Colon (tissue), 2 donors: ENCODE measurements at regions not wholly inside any gene's neighbourhood (a gene's known extent, or its start where the extent isn't known, plus 50 kb on each side); places are given as distances from the start of the nearest gene placed in this dataset.

Source experiments
- FAIRE-seq: peaks from 2 replicates; lab custom pipeline; 2012; peaks lifted over from hg19 to GRCh38; lab: Jason Lieb, UNC
- donor health status: control.
- donor health status: control.

DNA sequence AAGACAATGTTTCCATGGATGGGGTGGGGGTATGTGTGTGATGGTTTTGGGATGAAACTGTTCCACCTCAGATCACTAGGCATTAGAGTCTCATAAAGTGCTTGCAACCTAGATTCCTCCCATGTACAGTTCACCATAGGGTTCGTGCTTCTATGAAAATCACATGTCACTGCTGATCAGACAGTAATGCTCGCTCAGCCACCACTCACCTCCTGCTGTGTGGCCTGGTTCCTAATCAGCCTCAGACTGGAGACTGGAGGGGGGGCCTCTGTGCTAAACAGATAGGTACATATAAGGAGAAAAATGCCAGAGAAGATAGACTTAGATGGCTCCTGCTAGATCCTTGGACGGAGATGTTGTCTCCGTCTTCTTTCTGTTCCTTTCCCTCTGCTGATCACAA is 1296.9 kb upstream of the SEL1L start:
- FAIRE-seq, result no peak

DNA sequence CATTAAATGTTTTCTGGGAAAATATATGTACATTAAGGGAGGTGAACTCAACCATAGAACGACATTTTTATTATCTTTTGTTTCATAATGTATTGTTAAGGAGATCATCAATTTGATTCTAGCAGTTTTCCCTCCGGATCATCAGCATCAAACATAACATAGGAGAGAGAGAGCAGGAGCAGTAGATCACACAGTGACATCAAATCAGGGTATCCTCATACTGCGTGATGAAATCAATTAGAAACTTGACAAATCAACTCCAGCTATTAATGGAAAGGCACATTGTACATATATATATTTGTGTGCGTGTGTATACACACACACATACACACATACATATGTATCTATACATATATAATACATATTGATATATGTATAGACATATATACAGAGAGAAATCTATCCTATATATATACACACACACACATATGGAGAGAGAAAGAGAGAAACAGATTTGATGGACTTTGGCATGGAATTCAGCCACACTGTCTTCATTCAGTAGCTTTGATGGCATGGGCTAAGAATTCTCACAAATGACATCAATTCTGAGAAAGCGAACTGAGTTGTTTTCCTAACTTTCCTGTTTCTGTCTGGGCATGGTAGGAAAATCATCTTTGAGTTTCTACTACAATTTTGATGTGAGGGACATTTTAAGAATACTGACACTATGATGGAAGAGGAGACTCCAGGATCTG is 1302.8 kb upstream of the SEL1L start:
- FAIRE-seq, result no peak

DNA sequence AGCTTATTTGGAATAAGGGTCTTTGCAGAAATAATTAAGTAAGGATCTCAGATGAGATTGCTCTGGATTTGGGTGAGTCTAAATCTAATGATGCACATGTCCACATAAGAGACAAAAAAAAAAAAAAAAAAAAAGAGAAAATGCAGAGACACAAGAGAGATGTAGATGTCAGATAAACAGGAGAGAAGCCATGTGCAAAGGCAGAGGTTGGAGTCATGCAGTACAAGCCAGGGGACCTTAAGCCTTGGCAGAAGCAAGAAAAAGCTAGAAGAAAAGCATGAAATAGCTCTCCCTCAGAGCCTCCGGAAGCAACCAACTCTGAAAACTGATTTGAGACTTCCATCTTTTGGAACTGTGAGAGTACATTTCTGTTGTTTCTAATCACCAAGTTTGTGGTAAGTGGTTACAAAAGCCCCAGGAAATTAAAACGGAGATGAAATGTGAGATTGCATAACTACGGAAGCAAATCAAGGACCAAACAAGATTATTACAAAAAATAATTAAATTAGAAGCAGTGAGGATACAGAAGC is 1304.0 kb upstream of the SEL1L start:
- no peak for FAIRE-seq

DNA sequence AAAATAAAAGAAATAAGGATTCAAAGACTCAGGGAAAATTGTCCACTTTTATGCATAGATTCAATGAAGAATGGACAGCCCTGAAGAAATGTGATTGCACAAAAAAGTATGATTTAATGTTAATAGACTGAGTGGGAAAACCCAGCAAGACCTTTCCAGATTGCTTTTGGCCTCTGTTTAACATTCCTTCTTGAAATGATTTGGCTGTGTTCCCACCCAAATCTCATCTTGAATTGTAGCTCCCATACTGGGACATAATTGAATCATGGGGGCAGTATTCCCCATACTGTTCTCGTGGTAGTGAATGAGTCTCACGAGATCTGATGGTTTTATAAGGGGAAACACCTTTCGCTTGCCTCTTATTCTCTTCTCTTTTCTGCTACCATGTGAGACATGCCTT is 1316.9 kb upstream of the SEL1L start:
- FAIRE-seq, result no peak

DNA sequence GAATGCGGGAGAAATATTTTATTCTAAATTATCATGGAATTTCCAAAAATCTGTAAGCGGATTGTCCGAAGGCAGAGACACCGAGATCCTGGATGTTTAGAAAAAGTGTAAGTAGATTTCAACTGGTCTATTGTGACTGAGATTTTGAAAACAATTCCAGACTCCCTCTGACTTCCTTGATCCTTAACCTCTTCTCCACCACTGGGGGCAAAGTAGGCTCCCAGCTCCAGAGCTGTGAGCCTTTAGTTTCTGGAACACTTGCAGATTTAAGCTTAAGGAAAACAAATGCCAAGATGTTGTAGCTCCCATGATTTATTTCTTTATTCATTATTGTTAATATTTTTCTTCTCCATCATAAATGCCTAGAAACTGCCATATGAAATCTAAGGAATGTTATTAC is 1320.5 kb upstream of the SEL1L start:
- no peak for FAIRE-seq

DNA sequence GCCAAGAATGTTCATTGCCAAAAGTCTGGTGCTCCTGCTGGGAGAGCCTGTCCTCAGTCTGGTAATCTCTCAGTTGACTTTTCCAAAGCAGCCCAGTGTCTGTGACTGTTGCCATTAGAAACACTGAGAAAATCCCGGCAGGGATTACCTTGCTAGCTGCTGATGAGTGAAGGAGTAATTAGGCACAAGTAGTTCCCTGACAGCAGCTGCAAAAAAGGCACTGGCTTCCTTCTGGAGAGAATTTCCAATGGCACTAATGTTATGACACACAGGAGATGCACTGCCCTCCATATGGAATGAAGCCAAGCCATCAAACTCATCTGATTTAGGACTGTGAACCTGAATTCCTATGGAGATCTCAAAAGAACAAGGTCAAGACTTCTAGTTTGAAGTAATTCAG is 1321.2 kb upstream of the SEL1L start:
- no peak for FAIRE-seq

DNA sequence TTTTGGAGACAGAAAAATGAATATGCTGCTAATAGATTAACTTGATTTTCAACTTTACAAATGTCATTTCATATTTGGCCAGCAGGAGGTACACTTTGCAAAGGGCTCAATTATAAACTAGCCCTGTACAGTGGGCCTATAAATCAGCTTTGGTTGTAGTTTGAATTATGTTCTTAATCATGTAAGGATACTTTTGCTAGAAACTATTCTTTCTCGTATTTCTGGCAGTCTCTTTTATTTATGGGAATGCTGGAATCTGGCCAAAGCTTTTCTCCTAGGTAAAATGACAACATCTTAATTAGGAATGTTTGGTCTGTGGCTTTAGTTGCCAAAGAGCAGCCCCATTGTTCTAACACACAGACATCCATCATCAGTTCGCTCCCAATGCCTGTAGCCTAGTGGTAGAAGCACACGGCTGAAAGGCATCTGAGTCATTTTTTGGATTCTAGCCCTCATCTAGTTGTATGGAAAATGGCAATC is 1322.3 kb upstream of the SEL1L start:
- FAIRE-seq, result no peak

DNA sequence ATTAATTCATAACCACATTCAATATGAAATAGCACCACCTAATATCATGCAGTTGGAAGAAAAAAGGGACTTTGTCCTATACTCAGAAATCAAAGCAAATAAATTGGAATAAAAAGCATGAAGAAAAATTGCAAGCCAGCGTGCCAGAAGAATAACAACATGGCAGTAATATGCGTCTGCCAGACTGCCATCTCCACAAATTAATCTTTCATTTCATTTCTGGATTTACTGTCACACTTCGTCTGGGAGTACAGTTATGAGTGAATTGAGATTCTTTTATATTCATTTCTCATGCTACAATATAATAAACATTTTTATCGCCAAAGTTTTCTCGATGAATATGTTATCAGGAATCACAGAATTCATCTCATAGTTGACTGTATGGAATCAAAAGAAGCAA is 1327.7 kb upstream of the SEL1L start:
- FAIRE-seq, result no peak

DNA sequence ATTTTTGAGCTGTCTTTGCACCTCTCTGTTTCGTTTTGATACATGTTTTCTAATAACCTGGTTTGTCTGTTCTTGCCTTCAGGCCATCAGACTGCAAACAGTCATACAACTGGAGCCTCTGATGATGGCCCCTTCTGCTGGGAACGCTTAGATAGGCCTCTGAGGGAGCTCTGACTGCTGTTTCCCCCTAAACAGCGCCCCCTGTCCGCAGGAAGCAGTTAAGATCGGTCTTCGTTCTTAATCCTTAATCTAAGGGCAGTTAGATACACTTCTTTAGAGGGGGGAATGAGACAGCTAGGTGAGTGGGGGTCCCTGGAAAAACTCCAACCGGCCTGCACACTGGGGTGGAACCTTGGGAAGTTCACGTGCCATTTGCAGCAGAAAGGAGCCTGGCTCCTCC is 1338.8 kb upstream of the SEL1L start:
- FAIRE-seq, result no peak

DNA sequence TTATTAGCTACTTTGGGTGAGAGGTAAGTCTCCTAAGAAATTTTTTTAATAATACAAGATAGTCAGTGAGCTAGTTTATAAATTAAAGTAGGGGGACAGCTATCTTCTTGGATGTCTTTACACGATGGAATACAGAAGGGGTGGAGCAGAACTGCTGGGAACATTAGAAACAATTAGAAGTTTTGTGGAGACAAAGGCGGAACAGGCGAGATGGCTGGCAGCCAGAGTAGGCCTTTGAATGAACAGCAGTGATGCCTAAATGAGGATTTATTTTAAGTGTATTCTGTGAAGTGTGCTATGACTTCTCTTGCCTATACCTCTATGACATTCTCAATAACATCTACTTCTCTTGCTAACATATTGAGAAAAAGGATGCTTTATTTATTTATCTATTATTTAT is 1345.3 kb upstream of the SEL1L start:
- no peak for FAIRE-seq

DNA sequence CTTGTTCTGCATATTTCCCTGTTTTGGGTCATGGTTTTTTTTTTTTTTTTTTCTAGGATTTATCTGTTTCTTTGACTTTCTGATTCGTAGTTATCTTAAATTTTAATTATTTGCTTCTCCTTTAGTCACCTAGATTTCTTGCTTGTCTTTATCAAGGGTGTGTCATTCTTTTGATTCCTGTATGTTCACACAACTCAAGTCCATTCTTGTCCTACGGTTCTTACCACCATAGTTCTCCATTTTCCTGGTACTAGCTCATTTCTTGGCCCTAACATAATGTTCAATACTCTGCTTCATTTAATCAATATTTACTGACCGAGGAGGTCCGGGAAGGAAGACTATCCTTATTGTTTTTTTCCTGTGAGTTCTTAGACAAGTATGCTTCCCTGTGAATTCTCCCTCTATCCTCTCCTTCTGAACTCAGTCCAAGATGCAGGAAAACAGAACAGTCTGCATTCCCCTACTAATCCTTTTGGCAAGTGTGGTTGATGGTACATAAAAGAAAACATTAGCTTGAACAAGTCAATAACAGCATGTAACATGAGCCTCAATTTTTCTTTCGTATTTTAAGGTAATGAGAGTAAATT is 1346.4 kb upstream of the SEL1L start:
- FAIRE-seq, result no peak

DNA sequence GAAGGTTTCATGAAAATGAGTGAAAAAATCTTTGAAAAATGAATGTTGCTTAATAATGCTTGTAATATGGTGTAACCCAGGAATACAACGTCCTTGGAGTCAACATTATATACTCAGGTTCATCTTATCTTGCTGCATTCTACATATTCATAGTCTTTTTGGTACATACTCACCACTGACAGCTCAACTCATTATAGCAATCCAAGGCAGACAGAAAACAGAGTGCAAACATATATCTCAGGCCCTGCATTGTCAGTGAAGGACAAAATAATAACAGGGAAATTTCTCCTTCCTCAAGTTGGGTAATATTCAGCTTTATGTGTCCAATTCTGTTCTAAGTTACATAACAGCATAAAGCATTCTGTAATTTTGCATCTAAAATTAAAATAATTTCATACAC is 1353.0 kb upstream of the SEL1L start:
- no peak for FAIRE-seq

DNA sequence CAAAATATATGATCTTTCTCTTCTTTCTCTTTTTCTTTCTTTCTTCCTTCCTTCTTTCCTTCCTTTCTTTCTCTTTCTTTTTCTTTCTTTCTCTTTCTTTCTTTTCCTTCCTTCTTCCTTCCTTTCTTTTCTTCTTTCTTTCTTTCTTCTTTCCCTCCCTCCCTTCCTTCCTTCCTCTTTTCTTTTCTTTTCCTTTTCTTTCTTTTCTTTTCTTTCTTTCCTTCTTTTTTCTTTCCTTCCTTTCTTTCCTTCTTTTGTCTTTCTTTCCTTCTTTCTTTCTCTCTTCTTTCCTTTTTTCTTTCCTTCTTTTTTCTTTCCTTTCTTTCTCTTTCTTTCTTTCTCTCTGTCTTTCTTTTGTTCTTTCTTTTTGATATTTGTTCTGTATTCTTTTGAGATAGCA is 1356.0 kb upstream of the SEL1L start:
- no peak for FAIRE-seq

DNA sequence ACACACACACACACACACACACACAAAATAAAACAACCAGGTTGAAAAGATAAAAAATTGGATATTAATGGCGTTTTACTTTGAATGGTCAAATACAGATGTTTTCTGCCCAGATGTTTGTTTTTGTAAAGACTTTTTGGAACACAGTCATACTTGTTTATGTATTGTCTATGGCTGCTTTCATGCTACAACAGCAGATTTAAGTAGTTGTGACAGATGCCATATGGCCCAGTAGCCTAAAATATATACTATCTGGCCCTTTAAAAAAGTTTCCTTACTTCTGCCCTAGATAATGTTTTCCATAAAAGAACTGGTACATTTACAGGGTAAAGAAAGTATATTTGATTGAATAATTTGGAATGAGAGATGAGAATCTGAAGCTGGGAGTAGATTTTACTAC is 1362.8 kb upstream of the SEL1L start:
- FAIRE-seq, result no peak

DNA sequence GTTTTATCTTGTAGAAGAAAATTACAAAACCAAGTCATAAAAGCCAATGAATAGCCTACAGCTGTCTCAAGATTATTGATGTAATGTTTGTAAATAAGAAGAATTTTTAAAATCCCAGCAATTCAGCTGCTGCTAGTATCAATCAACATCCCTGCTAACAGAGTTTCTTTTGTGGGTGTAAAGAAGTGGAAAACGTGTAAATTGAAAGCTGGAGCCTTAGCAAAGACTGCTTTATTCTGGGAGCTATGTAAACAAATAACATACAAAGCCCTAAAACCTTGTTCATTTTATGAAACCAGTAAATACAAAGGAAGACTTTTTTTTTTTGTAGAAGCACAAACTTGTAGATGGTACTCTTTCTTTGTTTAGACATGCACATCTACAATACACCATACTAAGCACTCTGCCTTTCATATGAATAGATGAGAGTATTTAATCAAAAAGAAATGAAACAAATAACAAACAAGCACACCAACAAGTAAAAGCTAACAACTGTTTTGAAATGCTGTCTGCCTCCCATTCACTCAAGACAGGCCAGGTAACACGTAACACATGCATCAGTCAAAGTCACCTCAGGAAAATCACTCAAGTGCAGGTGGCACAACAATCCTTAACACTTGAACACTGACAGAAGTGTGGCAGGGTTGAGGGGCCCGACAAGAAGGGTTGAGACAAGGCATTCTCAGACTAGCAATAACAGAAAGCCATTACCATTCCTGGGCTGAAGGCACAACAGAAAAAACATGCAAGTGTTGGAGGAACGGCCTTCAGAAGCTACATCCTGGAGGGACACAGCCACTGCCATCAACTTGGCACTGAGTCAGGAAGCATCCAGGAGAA is 1364.0 kb upstream of the SEL1L start:
- no peak for FAIRE-seq

DNA sequence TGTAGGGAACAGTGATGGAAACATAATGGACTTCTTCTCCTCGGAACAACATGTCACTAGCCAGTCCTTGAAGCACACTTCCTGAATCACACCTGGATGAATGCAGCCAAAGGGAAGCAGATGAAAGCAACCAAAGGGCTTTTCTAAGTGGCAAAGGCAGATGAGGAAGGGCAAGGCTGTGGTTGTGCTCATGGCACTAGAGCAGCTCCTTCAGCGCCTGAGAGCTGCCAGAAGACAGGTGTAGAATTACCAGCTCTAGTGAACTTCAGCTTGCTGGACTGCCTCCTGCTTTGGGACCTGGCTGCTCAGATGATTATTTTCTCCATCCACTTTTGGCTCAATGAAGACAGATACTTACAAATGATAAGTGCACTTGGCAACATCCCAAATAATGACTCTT is 1372.1 kb upstream of the SEL1L start:
- no peak for FAIRE-seq

DNA sequence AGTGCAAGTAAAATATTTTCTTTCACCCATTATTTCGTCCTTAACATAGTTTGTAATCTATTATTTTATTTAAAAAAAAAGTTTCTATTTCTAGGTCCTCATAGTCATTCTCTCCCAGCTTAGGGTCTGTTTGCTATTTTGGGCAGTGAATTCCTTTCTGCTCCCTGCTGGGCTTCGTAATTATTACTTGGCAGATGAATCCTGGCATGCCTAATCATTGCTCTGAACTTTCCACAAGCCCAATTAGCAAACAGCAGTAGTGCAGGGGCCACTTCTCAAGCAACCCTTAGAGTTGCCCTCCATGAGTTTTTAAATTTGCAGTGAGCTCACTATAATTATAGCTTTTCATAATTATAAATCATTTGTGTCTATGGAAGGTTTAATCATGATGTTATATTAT is 1378.3 kb upstream of the SEL1L start:
- no peak for FAIRE-seq

DNA sequence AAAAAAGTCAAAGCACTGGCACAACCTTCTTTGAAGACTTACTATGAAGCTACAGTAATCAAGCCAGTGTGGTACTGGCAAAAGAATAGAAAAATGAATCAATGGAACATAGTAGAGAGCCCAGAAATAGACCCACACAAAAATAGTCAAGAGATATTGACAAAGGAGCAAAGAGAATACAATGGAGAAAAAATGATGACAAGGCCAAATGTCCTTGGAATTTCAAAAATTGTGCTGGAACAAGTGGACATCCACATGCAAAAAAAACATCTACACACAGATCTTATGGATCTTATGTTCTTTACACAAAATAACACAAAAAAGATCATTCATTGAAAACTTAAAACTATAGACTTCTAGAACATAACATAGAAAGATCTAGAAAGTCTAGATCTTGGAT is 1379.7 kb upstream of the SEL1L start:
- no peak for FAIRE-seq

DNA sequence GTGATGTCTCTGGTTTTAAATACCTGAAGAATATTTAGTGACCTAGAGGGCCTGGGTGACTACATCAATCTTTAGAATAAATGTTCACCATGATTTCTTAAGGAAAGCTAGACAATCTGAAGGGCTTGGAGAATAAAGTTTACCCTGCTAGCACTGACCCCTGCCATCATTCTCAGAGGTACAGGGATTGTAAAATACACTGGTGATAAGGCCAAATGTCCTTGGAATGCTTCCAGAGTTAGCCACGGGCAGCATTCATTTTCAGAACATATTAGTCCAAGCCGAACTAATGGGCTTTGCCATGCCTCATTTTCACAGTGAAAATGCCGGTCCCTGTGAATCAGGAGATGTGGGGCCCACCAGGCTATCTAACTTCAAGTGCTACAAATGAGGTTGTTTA is 1381.7 kb upstream of the SEL1L start:
- no peak for FAIRE-seq

DNA sequence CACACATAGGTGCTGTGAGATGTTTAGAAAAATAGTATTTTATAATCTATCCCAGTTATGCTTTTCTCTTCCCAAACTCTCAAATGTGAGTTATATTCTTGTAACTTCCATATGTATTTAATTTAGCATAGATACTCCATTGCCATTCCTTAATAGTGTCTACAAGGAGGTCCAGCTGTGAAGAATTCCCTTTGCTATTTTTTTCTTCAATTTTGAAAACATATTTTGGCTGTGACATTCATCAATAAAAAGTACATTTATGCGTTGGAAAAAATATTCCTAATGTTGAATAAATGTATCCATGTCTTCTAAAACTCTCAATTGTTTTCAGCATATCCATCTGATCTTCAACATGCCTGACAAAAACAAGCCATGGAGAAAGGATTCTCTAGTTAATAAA is 1402.0 kb upstream of the SEL1L start:
- FAIRE-seq, result no peak

DNA sequence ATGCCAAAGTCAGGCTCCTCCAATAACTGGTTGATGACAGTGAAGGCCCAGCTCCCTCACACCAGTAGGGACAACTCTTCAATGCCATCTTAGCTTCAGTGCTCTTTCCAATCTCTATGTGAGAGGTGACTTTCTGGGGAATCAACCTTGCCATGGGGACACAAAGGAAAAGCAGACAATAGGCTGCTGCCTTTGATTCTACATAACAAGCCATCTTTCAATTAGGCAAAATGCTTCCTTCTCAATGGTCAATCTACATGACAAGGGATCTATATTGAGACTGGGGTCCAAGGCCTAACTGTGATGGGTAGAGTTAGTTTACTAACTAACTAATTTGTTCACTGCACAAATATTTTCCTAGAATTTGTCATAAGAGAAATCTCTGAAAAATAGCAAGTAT is 1417.5 kb upstream of the SEL1L start:
- no peak for FAIRE-seq

DNA sequence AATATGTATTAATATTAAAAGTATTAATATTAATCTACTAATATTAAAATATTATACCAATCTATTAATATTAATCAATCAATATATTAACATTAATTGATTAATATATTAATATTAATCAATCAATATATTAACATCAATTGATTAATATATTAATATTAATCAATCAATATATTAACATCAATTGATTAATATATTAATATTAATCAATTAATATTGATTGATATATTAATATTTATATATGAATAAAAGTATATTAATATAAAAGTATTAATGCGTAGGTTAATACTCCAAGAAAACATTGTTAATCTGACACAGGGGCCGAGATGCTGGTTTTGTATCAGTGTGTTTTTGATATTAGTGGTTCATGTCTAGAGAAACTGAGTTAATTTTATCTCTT is 1430.1 kb upstream of the SEL1L start:
- FAIRE-seq, result peak; percentile 99

DNA sequence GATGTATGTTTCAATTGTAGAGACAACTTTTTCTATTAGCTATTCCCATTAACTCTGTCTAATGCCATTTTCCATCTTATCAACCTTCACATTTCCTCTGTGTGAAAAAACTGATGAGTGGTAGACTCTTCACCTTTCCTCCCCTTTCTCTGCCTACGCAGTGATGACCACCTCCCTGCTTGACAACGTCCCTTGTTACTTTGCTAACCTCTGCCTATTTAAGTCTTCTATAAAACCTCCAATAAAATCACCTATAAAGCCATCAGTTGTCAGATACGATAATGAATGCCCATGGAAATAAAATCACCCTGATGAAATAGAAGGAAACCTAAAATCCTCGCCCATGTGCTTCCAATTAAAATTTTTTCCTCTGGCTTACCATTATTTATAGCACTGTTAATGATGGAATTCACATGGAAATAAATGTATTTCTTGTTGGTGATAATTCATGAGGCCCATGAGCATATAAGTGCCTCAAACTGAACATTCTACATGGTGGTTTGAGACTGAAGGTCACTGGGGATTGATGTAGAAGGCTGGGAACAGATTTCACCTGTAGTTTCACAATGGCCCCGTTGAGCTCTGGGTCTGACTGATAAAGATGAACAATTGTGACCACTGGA is 1454.0 kb upstream of the SEL1L start:
- no peak for FAIRE-seq
